ENCODE measurements at regions not wholly inside any gene's neighbourhood (a gene's known extent, or its start where the extent isn't known, plus 50 kb on each side); places are given as distances from the start of the nearest gene placed in this dataset.

DNA sequence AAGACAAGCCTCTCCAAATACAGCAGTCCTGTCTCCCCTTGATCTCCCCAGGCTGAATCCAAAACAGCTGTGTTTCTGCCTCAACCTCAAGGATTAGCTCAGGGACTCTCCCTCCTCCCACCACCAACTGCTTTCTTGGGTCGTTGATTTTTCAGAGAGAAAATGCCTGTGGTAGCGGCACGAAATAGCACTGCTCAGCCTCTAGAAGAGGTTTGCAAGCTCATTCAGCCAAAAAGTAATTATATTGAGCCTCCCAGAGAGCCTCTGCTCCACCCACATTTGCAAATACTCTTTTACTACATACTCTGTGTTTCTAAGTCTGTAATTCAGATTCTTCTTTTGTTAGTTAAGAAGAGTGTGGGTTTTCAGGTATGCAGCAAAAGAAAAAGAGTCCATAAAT lies 396.4 kb upstream of the TNP1 start:
- DNase-seq (ENCODE audit: extremely low spot score) = no peak
- ChIA-PET POLR2A (no interaction called here), CTCF (interaction anchor here (0.8 to 2.0 kb wide), 5 partner anchors 11 to 90 kb away, joined by 3 to 4 read pairs (median 3); no protein-coding TSS in a partner anchor)
- TF ChIP-seq, protein P1, sequence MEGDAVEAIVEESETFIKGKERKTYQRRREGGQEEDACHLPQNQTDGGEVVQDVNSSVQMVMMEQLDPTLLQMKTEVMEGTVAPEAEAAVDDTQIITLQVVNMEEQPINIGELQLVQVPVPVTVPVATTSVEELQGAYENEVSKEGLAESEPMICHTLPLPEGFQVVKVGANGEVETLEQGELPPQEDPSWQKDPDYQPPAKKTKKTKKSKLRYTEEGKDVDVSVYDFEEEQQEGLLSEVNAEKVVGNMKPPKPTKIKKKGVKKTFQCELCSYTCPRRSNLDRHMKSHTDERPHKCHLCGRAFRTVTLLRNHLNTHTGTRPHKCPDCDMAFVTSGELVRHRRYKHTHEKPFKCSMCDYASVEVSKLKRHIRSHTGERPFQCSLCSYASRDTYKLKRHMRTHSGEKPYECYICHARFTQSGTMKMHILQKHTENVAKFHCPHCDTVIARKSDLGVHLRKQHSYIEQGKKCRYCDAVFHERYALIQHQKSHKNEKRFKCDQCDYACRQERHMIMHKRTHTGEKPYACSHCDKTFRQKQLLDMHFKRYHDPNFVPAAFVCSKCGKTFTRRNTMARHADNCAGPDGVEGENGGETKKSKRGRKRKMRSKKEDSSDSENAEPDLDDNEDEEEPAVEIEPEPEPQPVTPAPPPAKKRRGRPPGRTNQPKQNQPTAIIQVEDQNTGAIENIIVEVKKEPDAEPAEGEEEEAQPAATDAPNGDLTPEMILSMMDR (IDR thresholded peaks at IDR 0.05; ENCODE audit: control extremely low read depth, extremely low read depth, low read depth, missing control alignments) = no peak

DNA sequence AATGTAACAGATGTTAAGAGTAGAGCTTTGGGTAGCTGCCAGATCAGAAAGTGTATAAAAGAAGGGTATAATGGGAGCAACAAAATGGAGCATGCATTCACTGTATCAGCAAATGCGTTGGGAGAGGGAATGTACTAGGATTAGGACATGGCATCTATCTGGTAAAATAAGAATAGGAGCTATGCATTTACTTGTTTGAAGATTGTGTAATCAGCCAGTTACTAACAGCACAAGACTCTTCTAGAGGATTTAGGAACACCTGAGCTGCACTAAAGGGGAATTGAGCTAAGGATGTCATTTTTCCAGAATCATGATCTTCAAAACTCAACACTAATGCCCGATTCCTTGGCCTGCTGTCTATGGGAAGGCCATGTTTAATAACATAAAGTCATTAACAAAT lies 394.2 kb upstream of the TNP1 start:
- POLR2A ChIA-PET = no interaction called here
- TF ChIP-seq, protein P1 (IDR thresholded peaks at IDR 0.05; ENCODE audit: control extremely low read depth, extremely low read depth, low read depth, missing control alignments) = no peak
- CTCF ChIA-PET = interaction anchor here (1.5 kb wide), 1 partner anchor 13 kb away, joined by 6 read pairs; no protein-coding TSS in a partner anchor
- no peak for DNase-seq (ENCODE audit: extremely low spot score)

DNA sequence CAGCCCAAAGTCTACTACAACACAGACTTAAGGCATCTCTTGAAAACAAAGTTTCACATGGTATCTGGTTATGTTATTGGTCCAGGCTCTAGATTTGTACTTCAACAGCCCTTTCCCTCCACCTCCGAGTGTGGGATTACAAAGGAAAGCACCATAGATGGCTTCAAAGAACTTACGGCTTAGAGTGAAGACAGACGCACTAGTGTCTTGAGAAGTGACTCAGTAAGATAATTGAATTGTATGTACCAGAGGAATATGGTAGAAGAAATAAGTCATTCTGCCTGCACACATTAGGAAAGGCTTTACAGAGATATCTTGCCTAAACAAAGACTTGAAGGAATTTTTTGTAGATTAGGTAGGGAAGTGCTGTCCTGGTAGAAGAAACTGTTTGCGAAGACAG lies 392.3 kb upstream of the TNP1 start:
- POLR2A ChIA-PET = no interaction called here
- TF ChIP-seq, protein P1 (IDR thresholded peaks at IDR 0.05; ENCODE audit: control extremely low read depth, extremely low read depth, low read depth, missing control alignments) = no peak
- no peak for DNase-seq (ENCODE audit: extremely low spot score)
- CTCF ChIA-PET = no interaction called here

DNA sequence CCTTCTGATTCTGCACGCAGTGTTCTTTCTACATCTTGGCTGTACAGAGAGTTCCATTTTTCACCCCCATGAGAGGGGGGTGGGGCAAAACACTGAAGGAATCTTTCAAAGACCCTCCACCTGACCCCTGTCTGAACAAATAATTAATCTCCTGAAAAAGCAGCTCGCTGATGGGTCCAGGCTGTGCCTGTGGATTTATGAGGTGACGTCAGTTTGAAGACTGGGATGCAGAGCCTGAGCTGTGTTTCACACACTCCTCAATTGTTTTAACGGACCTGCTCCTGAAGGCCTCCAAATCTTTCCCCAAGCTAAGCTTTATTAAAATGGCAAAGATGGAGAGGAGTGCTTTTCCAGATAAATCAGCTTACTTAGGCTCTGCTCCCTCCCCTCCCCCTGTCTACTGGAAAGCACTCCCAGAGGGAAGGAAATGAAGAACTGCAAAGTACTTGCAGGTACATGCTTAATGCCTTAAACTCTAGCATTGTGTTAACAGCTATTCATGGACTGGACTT lies 390.2 kb upstream of the TNP1 start:
- POLR2A ChIA-PET = no interaction called here
- no peak for DNase-seq (ENCODE audit: extremely low spot score)
- CTCF ChIA-PET = no interaction called here
- TF ChIP-seq, protein P1 (IDR thresholded peaks at IDR 0.05; ENCODE audit: control extremely low read depth, extremely low read depth, low read depth, missing control alignments) = no peak

DNA sequence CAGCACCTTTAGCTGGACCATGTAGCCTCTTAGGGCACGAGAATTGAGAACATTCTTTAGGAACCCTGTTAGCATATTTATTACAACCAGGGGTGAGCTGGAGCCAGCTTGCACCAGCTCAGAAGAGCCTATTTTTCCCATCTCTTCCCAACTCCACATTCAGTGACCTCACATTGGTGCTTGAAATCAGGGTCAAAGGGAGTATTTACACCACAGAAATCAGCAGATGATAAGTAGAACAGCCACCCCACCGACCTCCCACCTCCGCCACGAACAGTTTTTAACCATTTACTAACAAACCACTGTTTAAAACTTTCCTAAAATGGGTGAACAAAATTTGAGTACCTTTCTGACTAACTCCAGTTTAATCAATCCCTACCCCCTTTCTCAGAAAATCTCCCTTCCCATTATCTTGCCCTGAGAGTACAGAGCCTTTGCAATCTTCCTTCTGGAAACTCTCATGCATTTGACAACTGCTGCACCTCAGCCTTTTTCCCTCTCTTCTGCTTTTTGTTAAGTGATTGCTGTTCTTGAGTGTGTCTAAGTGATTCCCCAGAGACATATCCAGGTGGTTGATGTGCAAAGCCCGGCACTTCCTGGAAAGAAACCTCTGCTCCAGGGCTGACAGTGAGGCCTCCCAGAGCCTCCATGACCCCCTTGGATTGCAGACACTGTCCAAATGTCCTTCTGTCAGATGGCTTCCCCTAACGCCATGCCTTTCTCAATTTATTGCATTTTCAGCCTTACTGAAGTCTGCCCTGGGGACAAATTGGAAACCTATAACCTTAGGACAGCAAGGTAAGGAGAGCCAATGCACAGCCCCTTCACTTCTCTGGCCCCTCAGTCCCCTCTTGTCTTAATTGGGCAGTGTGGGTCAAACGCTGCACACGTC lies 389.5 kb upstream of the TNP1 start:
- no peak for DNase-seq (ENCODE audit: extremely low spot score)
- POLR2A ChIA-PET = interaction anchor here (0.6 kb wide), 1 partner anchor 10 kb away, joined by 6 read pairs; no protein-coding TSS in a partner anchor
- CTCF ChIA-PET = interaction anchor here (1.0 kb wide), 1 partner anchor 56 kb away, joined by 4 read pairs; no protein-coding TSS in a partner anchor
- TF ChIP-seq, protein P1 (IDR thresholded peaks at IDR 0.05; ENCODE audit: control extremely low read depth, extremely low read depth, low read depth, missing control alignments) = no peak

DNA sequence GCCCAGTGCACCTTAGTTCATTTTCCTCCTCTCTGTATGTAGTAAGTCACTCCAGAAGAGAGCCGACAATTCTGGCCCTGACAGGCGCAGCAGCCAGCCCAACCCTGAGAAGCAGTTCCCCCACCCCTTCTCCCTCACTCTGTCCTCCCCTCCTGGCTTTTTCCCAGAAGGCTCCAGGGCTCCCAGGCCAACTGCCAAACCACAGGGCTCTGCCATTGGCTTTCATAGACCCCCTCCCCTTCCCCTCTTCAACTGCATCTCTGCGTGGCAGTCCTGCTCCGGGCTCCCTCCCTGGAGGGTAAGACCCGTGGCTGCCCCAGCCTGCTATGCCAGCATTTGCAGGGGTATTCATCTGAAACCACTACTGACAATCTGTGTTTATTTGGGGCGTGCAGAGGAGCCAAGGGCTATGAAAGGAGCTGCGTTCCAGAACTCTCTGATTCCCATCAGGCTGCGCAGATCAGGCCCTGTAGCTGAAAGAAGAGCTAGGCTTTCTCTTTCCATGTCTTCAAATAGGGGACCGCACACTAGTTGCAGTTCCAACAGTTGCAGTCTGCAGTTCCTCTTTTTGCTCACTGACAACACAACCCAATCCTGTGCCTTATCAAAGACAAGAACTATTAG lies 388.6 kb upstream of the TNP1 start:
- POLR2A ChIA-PET = no interaction called here
- DNase-seq (ENCODE audit: extremely low spot score) = peak; percentile 58
- CTCF ChIA-PET = interaction anchor here (1.0 kb wide), 1 partner anchor 57 kb away, joined by 4 read pairs; no protein-coding TSS in a partner anchor

More for the DNA sequence above, 388.6 kb upstream of the TNP1 start:
- TF ChIP-seq, protein P1 (IDR thresholded peaks at IDR 0.05; ENCODE audit: control extremely low read depth, extremely low read depth, low read depth, missing control alignments) = no peak

All from GM10248 (cell line).